ENCODE measurements at regions not wholly inside any gene's neighbourhood (a gene's known extent, or its start where the extent isn't known, plus 50 kb on each side); places are given as distances from the start of the nearest gene placed in this dataset.

DNA sequence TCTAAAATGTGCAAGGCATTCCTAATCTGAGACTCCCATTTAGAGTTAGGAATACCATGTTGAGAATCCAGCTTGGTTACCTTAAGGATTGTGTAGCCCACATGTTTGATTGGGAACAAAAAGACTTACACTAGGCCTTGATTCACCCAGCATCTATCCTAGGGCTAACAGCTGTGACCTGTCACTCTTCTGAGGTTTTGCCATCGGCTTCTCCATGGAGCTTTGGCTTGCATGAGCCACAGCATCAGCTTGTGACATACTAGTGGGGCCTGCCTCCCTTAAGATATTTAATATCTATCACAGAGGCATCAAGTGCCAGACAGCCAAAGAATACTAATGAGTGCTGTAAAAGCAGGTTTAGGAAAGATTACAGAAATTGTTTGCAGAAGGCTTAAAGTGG, 241.3 kb upstream of the UBE2E3 start:
- Histone ChIP-seq H3K36me3 (ENCODE audit: control insufficient read depth, insufficient read depth, low read length) (no peaks in the 10 kb centered on the region), H3K27me3 (ENCODE audit: control insufficient read depth, insufficient read depth, low read length) (no peaks in the 10 kb centered on the region), H3K9me3 (ENCODE audit: control insufficient read depth, insufficient read depth, low read depth, low read length) (no peaks in the 10 kb centered on the region), H3K9ac (ENCODE audit: low read length) (no peak overlapping the region), H3K4me3 (ENCODE audit: low read depth, low read length) (no peak overlapping the region), H3K27ac (ENCODE audit: low read depth, low read length) (no peak overlapping the region), H3K4me1 (ENCODE audit: control insufficient read depth, insufficient read depth, low read length) (no peaks in the 10 kb centered on the region)

DNA sequence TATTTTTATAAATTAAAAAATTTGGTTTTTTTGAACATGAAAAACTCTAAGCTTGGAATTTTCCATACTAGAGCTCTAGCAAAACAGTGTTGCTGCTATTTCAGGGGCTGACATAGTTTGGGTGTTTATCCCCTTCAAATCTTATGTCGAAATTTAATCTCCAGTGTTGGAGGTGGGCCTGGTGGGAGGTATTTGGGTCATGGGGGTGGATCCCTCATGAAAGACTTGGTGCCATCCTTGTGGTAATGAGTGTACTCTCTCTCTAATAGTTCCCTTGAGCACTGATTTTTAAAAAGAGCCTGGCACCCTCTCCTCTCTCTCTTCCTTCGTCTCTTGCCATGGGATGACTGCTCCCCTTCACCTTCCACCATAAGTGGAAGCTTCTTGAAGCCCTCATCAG, 244.6 kb upstream of the UBE2E3 start:
- Histone ChIP-seq H3K27me3 (ENCODE audit: control insufficient read depth, insufficient read depth, low read length) (no peaks in the 10 kb centered on the region), H3K27ac (ENCODE audit: low read depth, low read length) (no peak overlapping the region), H3K4me1 (ENCODE audit: control insufficient read depth, insufficient read depth, low read length) (no peaks in the 10 kb centered on the region), H3K9me3 (ENCODE audit: control insufficient read depth, insufficient read depth, low read depth, low read length) (no peaks in the 10 kb centered on the region), H3K4me3 (ENCODE audit: low read depth, low read length) (no peak overlapping the region), H3K36me3 (ENCODE audit: control insufficient read depth, insufficient read depth, low read length) (no peaks in the 10 kb centered on the region), H3K9ac (ENCODE audit: low read length) (no peak overlapping the region)

DNA sequence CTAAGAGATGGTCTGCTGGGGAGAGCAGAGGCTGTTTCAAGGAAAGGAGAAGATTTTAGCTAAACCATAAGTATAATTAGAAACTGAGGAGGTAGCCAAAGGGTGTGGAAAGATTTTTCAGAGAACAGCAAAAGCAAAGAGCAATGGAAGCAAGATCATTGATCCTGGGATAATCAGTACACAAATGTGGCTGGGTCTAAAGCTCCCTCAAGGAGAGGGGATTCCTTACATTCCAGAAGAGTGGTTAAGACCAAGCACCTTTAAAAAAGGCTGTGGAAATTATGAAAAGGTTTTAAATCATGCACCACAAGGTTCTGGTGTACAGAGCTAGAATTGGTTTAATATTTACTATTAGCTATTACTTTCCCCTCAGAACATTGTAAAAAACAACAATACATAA, 246.0 kb upstream of the UBE2E3 start:
- H3K9me3 ChIP-seq (ENCODE audit: control insufficient read depth, insufficient read depth, low read depth, low read length), result no peaks in the 10 kb centered on the region
- no peaks in the 10 kb centered on the region for H3K27me3 ChIP-seq (ENCODE audit: control insufficient read depth, insufficient read depth, low read length)
- no peak overlapping the region for H3K27ac ChIP-seq (ENCODE audit: low read depth, low read length)
- H3K4me1 ChIP-seq (ENCODE audit: control insufficient read depth, insufficient read depth, low read length), result no peaks in the 10 kb centered on the region
- no peak overlapping the region for H3K9ac ChIP-seq (ENCODE audit: low read length)
- H3K36me3 ChIP-seq (ENCODE audit: control insufficient read depth, insufficient read depth, low read length), result no peaks in the 10 kb centered on the region
- H3K4me3 ChIP-seq (ENCODE audit: low read depth, low read length), result no peak overlapping the region

DNA sequence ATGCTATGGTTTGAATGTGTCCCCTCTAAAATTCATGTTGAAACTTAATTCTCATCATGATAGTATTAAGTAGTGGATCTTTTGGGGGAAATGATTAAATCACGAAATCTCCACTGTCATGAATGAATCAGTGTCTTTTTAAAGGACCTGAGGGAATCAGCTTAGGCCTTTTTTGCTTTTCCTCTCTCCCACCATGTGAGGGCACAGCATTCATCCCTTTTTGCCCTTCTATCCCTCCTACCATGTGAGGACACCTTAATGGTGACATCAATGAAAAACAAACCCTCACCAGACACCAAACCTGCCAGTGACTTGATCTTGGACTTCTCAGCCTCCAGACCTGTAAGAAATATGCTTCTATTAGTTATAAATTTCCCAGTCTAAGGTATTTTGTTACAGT, 247.1 kb upstream of the UBE2E3 start:
- Histone ChIP-seq H3K9ac (ENCODE audit: low read length) (no peak overlapping the region), H3K4me1 (ENCODE audit: control insufficient read depth, insufficient read depth, low read length) (no peaks in the 10 kb centered on the region), H3K36me3 (ENCODE audit: control insufficient read depth, insufficient read depth, low read length) (no peaks in the 10 kb centered on the region), H3K27ac (ENCODE audit: low read depth, low read length) (no peak overlapping the region), H3K4me3 (ENCODE audit: low read depth, low read length) (no peak overlapping the region), H3K9me3 (ENCODE audit: control insufficient read depth, insufficient read depth, low read depth, low read length) (no peaks in the 10 kb centered on the region), H3K27me3 (ENCODE audit: control insufficient read depth, insufficient read depth, low read length) (no peaks in the 10 kb centered on the region)

DNA sequence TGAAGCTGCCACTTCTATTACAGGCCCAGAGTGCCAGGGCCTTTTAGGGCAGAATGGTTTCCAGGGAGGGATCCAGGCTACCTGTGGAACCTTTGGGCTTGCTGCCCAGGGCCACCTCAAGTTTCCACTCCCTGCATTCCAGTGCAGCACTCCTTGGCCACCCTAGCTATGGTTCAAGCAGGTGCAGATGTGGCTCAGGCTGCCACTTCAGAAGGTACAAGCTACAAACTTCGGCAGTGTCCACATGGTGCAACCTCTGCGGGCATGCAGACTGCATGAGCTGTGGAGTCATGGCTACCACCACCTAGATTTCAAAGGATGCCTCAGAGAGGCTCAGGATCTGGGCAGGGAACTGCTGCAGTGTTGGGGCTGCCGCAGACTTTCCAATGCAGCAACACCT, 248.1 kb upstream of the UBE2E3 start:
- H3K4me1 ChIP-seq (ENCODE audit: control insufficient read depth, insufficient read depth, low read length), result no peaks in the 10 kb centered on the region

DNA sequence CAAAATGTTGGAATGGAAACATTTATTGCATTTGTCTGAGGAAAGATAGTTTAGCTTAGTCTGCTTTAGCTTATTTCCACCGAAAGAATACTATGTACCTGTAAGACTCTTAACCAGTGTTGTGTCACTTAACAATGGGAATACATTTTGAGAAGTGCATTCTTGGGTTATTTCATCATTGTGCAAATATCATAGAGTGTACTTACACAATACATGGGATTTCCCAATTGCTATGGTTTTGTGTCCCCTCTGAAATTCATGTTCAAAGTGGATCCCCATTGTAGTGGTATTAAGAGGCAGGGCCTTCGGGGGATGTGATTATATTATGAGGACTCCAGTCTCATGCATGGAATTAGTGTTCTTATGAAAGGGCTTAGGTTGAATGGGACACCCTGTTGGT, 249.4 kb upstream of the UBE2E3 start:
- H3K27me3 ChIP-seq (ENCODE audit: control insufficient read depth, insufficient read depth, low read length), result no peaks in the 10 kb centered on the region
- H3K9ac ChIP-seq (ENCODE audit: low read length), result no peak overlapping the region
- no peak overlapping the region for H3K4me3 ChIP-seq (ENCODE audit: low read depth, low read length)
- no peak overlapping the region for H3K27ac ChIP-seq (ENCODE audit: low read depth, low read length)
- H3K9me3 ChIP-seq (ENCODE audit: control insufficient read depth, insufficient read depth, low read depth, low read length), result no peaks in the 10 kb centered on the region
- no peaks in the 10 kb centered on the region for H3K4me1 ChIP-seq (ENCODE audit: control insufficient read depth, insufficient read depth, low read length)
- no peaks in the 10 kb centered on the region for H3K36me3 ChIP-seq (ENCODE audit: control insufficient read depth, insufficient read depth, low read length)

More for the DNA sequence above, 248.1 kb upstream of the UBE2E3 start:
- H3K27me3 ChIP-seq (ENCODE audit: control insufficient read depth, insufficient read depth, low read length), result no peaks in the 10 kb centered on the region
- no peaks in the 10 kb centered on the region for H3K9me3 ChIP-seq (ENCODE audit: control insufficient read depth, insufficient read depth, low read depth, low read length)
- no peak overlapping the region for H3K4me3 ChIP-seq (ENCODE audit: low read depth, low read length)
- H3K9ac ChIP-seq (ENCODE audit: low read length), result no peak overlapping the region
- no peak overlapping the region for H3K27ac ChIP-seq (ENCODE audit: low read depth, low read length)
- H3K36me3 ChIP-seq (ENCODE audit: control insufficient read depth, insufficient read depth, low read length), result no peaks in the 10 kb centered on the region

DNA sequence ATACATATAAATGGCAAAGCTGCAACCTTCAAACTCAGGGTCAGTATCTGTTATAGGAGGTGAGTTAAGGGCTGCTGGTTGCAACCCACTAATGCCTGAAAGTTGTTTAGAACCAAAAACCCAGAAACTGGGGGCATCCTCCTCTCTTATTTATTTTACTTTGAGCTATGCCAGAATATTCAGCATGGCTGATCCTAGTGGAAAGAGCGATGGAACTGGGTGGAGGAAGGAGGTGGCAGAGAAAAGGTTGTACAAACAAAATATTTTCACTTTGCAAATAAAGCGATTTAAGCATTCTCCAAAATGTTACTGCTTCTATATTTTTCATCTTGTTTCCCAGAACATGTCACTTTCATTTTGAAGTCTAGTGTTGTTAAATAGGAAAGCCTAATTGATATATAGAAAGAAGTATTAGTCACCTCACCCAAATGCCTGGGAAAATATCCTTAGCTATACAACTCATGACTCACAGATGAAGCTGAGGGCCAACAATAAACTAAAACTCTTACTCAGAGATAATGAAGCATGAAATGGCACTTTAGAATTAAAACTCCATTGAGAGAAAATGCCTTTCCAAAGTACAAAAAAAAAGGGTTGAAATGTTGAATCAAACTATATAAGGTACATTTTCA, 251.4 kb upstream of the UBE2E3 start:
- no peaks in the 10 kb centered on the region for H3K27me3 ChIP-seq (ENCODE audit: control insufficient read depth, insufficient read depth, low read length)
- H3K4me1 ChIP-seq (ENCODE audit: control insufficient read depth, insufficient read depth, low read length), result no peaks in the 10 kb centered on the region
- no peak overlapping the region for H3K9ac ChIP-seq (ENCODE audit: low read length)
- no peak overlapping the region for H3K4me3 ChIP-seq (ENCODE audit: low read depth, low read length)
- H3K27ac ChIP-seq (ENCODE audit: low read depth, low read length), result no peak overlapping the region
- H3K36me3 ChIP-seq (ENCODE audit: control insufficient read depth, insufficient read depth, low read length), result no peaks in the 10 kb centered on the region
- no peaks in the 10 kb centered on the region for H3K9me3 ChIP-seq (ENCODE audit: control insufficient read depth, insufficient read depth, low read depth, low read length)

DNA sequence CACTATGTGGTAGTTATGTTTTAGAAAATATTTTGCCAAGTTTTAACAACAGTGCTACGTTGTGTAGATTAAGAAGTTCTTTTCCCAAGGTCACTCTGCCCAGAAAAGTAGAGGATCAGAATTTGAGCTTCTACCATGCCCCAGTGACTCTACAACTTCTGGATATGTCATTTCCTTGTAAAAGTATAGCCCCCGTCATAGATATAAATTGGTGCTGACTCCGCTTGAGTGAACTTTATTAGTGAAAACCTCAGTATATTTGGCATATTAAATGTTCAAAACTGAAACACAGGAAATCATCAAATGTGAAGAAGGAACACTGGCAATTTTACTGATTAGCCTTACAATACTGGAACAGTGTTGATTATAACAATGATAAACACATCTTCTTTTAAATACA, 256.7 kb upstream of the UBE2E3 start:
- no peak overlapping the region for H3K27ac ChIP-seq (ENCODE audit: low read depth, low read length)
- no peaks in the 10 kb centered on the region for H3K9me3 ChIP-seq (ENCODE audit: control insufficient read depth, insufficient read depth, low read depth, low read length)
- no peak overlapping the region for H3K9ac ChIP-seq (ENCODE audit: low read length)
- no peaks in the 10 kb centered on the region for H3K36me3 ChIP-seq (ENCODE audit: control insufficient read depth, insufficient read depth, low read length)
- H3K4me3 ChIP-seq (ENCODE audit: low read depth, low read length), result no peak overlapping the region
- no peaks in the 10 kb centered on the region for H3K4me1 ChIP-seq (ENCODE audit: control insufficient read depth, insufficient read depth, low read length)
- H3K27me3 ChIP-seq (ENCODE audit: control insufficient read depth, insufficient read depth, low read length), result no peaks in the 10 kb centered on the region

DNA sequence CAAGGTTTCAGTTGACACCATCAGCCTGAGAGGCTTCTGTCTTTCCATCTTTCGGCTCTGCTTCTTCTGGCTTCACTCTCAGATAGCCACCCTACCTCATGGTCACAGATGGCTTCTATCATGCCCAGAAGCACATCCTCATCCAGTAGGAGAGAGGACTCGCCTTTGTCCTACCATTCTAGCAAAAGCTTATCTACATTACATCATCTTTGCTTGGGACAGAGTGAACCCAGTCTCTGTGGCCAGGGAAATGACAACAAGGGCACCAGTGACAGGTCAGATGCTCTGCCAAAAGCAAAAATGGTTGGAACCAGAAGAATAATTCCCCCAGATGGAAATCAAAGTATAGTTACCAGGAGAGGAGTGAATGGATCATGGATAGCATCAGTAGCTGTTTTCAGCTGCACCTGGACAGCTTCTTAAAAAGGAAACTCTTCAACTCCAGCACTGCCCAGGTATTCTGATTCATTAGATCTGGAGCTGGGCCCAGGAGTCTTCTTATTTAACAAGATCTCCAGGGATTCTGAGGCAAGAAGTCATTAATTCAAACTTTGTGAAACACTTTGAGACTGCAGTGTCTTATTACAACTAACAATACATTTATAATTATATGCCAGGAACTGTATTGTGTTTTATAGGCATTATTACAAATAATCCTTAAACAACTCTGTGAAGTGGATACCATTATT, 257.7 kb upstream of the UBE2E3 start:
- Histone ChIP-seq H3K4me3 (ENCODE audit: low read depth, low read length) (no peak overlapping the region), H3K4me1 (ENCODE audit: control insufficient read depth, insufficient read depth, low read length) (no peaks in the 10 kb centered on the region), H3K27me3 (ENCODE audit: control insufficient read depth, insufficient read depth, low read length) (no peaks in the 10 kb centered on the region), H3K9ac (ENCODE audit: low read length) (no peak overlapping the region), H3K36me3 (ENCODE audit: control insufficient read depth, insufficient read depth, low read length) (no peaks in the 10 kb centered on the region), H3K9me3 (ENCODE audit: control insufficient read depth, insufficient read depth, low read depth, low read length) (no peaks in the 10 kb centered on the region), H3K27ac (ENCODE audit: low read depth, low read length) (no peak overlapping the region)

DNA sequence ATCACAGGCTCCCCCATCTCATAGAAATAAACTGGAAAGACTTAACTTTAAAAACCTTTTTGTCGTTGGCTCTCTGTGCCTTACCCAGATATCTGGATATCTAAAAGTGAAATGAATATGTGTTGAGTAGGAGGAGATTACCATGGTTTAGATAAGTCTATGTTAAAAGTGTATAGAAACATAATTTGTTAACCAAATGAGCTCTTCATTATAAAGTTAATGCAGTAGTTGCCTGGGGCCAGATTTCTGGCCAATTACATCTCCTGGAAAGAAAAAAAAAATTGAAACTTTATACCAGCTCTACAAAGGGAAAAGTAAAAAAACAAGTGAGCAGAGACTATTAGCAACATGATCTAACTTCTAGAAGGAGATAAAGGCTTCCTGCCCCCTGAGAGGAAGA, 259.6 kb upstream of the UBE2E3 start:
- no peak overlapping the region for H3K9ac ChIP-seq (ENCODE audit: low read length)
- no peaks in the 10 kb centered on the region for H3K4me1 ChIP-seq (ENCODE audit: control insufficient read depth, insufficient read depth, low read length)
- H3K27ac ChIP-seq (ENCODE audit: low read depth, low read length), result no peak overlapping the region
- no peaks in the 10 kb centered on the region for H3K36me3 ChIP-seq (ENCODE audit: control insufficient read depth, insufficient read depth, low read length)
- no peak overlapping the region for H3K4me3 ChIP-seq (ENCODE audit: low read depth, low read length)
- H3K27me3 ChIP-seq (ENCODE audit: control insufficient read depth, insufficient read depth, low read length), result no peaks in the 10 kb centered on the region
- H3K9me3 ChIP-seq (ENCODE audit: control insufficient read depth, insufficient read depth, low read depth, low read length), result no peaks in the 10 kb centered on the region

DNA sequence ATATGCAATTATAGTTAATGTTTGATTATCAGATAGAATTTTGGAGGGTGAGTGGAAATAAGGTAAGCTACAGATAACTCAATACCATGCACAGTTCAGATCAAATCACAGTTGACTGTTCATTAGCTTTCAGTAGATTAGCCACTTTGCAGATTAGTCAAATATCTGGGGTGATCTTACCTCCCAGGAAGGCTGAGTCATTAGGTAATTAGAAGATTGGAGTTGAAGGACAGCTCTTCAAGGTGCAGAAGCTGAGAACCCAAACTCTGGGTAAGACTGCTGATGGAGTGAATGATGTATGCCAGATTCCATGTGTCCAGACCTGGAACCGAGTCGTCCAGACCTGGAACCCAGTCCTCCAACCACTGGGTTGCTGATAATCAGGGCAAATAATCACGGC, 262.8 kb upstream of the UBE2E3 start:
- Histone ChIP-seq H3K27ac (ENCODE audit: low read depth, low read length) (no peak overlapping the region), H3K9me3 (ENCODE audit: control insufficient read depth, insufficient read depth, low read depth, low read length) (no peaks in the 10 kb centered on the region), H3K4me3 (ENCODE audit: low read depth, low read length) (no peak overlapping the region), H3K4me1 (ENCODE audit: control insufficient read depth, insufficient read depth, low read length) (no peaks in the 10 kb centered on the region), H3K27me3 (ENCODE audit: control insufficient read depth, insufficient read depth, low read length) (no peaks in the 10 kb centered on the region), H3K9ac (ENCODE audit: low read length) (no peak overlapping the region), H3K36me3 (ENCODE audit: control insufficient read depth, insufficient read depth, low read length) (no peaks in the 10 kb centered on the region)

Measured in HUES6 (cell line).